Prostate gland (tissue), 2 donors: ENCODE measurements at regions not wholly inside any gene's neighbourhood (a gene's known extent, or its start where the extent isn't known, plus 50 kb on each side); places are given as distances from the start of the nearest gene placed in this dataset.
"Not testable (repeated sequence)": the region's sequence is repeated elsewhere in the genome, so short reads cannot be mapped to it uniquely, and the experiment has no call there.

Experiments
- DNase-seq: peaks from one replicate; pipeline ENCODE4 v3.0.0-alpha.2; 2019; ENCODE audit warnings: low spot score
- H3K27ac ChIP-seq, 2 donors: fragments of 200-600 bp; sonication (generic); 2 replicates each; pipeline ENCODE4 v1.5.1; 2017 to 2019
- H3K27me3 ChIP-seq: fragments of 200-600 bp; sonication (generic); replicated peaks from 2 replicates; pipeline ENCODE4 v1.5.1; 2019; ENCODE audit not compliant: insufficient read depth
- H3K36me3 ChIP-seq, 2 donors: fragments of 200-600 bp; sonication (generic); 1 replicate in 1 of 2; 2 replicates in 1 of 2; pipeline versions ENCODE4 v1.5.1 to v1.8.1; 2017 to 2019
- H3K4me1 ChIP-seq: fragments of 200-600 bp; sonication (generic); replicated peaks from 2 replicates; pipeline ENCODE4 v1.5.1; 2019
- H3K4me3 ChIP-seq, 2 donors: fragments of 200-600 bp; sonication (generic); 2 replicates each; pipeline ENCODE4 v1.5.1; 2017 to 2019
- H3K9me3 ChIP-seq: fragments of 200-600 bp; sonication (generic); 2 replicates; pipeline ENCODE4 v1.5.1; 2017
- POLR2A ChIP-seq: fragments of 450-650 bp; IDR thresholded peaks from one replicate; pipeline ENCODE4 v1.6.1; 2016; ENCODE audit warnings: antibody characterized with exemption, mild to moderate bottlenecking
- POLR2AphosphoS5 ChIP-seq: sonication (generic); formaldehyde crosslinking; IDR thresholded peaks from one replicate; pipeline ENCODE4 v1.6.1; 2017; ENCODE audit warnings: antibody characterized with exemption
- WGBS: methylation state at CpG from one replicate; pipeline ENCODE4 v1.1.5; 2018; 5-methylcytosine and 5-hydroxymethylcytosine counted together
- intact Hi-C: fragments of 100-400 bp; cut with DNase I; formaldehyde crosslinking; loops from one replicate; pipeline ENCODE4 v1.14.2; 2022
- TF ChIP-seq, protein P1 (sequence below), 4 experiments: fragments of 200-600 bp in 2 of 4; fragments of 450-650 bp in 2 of 4; sonication (generic) in 2 of 4; IDR thresholded peaks; 1 replicate in 3 of 4; 2 replicates in 1 of 4; pipeline ENCODE4 v1.5.1; 2016 to 2019; ENCODE audit warnings: antibody characterized with exemption in 4 of 4, mild to moderate bottlenecking in 2 of 4, moderate library complexity in 2 of 4

DNA sequence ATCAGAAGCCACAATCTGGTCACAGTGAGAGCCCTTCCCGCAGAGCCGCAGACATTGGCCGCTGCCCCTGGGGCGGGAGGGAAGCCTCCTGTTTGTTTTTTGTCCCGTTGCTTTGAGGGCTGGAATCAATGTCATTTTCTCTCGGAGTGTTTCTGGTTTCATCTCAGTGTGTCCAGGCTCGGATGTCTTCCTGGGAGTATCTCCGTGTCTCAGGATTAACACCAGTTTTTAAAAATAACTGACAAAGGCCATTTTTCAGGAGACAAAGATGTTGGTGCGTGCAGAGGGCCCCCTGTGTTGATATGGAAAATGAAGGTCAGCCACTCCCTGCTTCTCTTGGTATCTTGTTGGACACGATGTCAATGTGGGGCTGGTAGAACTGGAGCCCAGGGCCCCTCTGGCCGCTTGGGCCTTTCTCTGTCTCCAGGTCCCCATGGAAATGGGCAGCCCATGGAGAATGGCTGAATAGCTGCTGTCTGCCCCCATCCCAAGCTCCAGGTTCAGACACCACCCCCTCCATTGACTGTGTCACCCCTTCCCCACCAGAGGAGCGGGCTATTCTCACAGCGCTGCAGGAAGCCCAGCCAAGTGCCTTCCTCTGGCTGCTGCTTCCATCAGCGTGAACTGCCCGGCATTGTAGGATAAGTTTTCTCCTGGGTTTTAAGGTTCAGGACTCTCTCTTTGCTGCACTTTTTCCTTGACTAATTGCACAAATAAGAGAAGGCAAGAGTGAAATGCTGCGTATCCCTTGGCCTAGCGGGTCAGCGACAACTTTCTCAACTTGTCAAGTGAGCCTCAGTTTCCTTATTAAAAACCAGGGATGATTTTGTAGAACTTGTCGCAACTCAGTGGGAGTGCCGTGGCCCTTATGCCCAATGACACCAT lies 72.2 kb upstream of the METTL9 start:
- H3K4me3 ChIP-seq = no peak overlapping the region
- intact Hi-C loops = no loop called here
- H3K36me3 ChIP-seq = no peaks in the 10 kb centered on the region
- H3K27ac ChIP-seq = no peak overlapping the region
- H3K27me3 ChIP-seq = no peaks in the 10 kb centered on the region
- H3K9me3 ChIP-seq = no peaks in the 10 kb centered on the region
- 77% methylated on average over 20 of the region's 20 CpGs for WGBS
- TF ChIP-seq POLR2A (no peak), POLR2AphosphoS5 (no peak)
- TF ChIP-seq, protein P1, sequence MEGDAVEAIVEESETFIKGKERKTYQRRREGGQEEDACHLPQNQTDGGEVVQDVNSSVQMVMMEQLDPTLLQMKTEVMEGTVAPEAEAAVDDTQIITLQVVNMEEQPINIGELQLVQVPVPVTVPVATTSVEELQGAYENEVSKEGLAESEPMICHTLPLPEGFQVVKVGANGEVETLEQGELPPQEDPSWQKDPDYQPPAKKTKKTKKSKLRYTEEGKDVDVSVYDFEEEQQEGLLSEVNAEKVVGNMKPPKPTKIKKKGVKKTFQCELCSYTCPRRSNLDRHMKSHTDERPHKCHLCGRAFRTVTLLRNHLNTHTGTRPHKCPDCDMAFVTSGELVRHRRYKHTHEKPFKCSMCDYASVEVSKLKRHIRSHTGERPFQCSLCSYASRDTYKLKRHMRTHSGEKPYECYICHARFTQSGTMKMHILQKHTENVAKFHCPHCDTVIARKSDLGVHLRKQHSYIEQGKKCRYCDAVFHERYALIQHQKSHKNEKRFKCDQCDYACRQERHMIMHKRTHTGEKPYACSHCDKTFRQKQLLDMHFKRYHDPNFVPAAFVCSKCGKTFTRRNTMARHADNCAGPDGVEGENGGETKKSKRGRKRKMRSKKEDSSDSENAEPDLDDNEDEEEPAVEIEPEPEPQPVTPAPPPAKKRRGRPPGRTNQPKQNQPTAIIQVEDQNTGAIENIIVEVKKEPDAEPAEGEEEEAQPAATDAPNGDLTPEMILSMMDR (IDR thresholded peaks at IDR 0.05) = no peak
- H3K4me1 ChIP-seq = no peaks in the 10 kb centered on the region
- no peak for DNase-seq

- intact Hi-C loops, H3K4me3 ChIP-seq, H3K27ac ChIP-seq, H3K27me3 ChIP-seq, DNase-seq, H3K36me3 ChIP-seq, H3K9me3 ChIP-seq, H3K4me1 ChIP-seq: not testable (repeated sequence)
- WGBS = 83% methylated on average over 13 of the region's 14 CpGs
Measured at GRCh38 chr16:21529060-21529658, 70.2 kb upstream of the METTL9 start.

GRCh38 chr16:21530729-21531383 lies 68.5 kb upstream of the METTL9 start:
- H3K27me3 ChIP-seq, intact Hi-C loops, H3K4me1 ChIP-seq, H3K4me3 ChIP-seq, H3K27ac ChIP-seq, DNase-seq, H3K36me3 ChIP-seq, H3K9me3 ChIP-seq: not testable (repeated sequence)
- WGBS = 76% methylated on average over 7 of the region's 8 CpGs

- WGBS = 95% methylated on average over 7 of the region's 7 CpGs
- DNase-seq, intact Hi-C loops: not testable (repeated sequence)
Measured at GRCh38 chr16:21532996-21533395, 66.4 kb upstream of the METTL9 start.

DNA sequence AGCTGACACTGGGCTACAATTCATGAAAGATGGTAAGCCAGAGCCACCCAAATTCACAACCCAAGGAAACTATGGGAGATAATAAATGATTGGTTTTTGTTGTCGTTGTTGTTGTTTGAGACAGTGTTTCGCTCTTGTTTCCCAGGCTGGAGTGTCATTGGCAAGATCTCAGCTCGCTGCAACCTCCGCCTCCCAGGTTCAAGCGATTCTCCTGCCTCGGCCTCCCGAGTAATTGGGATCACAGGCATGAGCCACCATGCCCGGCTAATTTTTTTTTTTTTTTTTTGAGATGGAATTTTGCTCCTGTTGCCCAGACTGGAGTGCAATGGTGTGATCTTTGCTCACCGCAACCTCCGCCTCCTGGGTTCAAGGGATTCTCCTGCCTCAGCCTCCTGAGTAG lies 65.9 kb upstream of the METTL9 start:
- DNase-seq, H3K4me1 ChIP-seq, H3K27me3 ChIP-seq, H3K27ac ChIP-seq, H3K9me3 ChIP-seq, H3K36me3 ChIP-seq, H3K4me3 ChIP-seq, intact Hi-C loops: not testable (repeated sequence)
- WGBS = 97% methylated on average over 10 of the region's 10 CpGs

More at GRCh38 chr16:21532996-21533395, 66.4 kb upstream of the METTL9 start:
- H3K36me3 ChIP-seq, H3K4me1 ChIP-seq, H3K9me3 ChIP-seq, H3K27ac ChIP-seq, H3K4me3 ChIP-seq, H3K27me3 ChIP-seq: not testable (repeated sequence)

- H3K9me3 ChIP-seq, H3K36me3 ChIP-seq, H3K4me3 ChIP-seq, H3K27me3 ChIP-seq, intact Hi-C loops, DNase-seq, H3K27ac ChIP-seq, H3K4me1 ChIP-seq: not testable (repeated sequence)
- WGBS = 89% methylated on average over 7 of the region's 7 CpGs
Measured at GRCh38 chr16:21534561-21534960, 64.8 kb upstream of the METTL9 start.

DNA sequence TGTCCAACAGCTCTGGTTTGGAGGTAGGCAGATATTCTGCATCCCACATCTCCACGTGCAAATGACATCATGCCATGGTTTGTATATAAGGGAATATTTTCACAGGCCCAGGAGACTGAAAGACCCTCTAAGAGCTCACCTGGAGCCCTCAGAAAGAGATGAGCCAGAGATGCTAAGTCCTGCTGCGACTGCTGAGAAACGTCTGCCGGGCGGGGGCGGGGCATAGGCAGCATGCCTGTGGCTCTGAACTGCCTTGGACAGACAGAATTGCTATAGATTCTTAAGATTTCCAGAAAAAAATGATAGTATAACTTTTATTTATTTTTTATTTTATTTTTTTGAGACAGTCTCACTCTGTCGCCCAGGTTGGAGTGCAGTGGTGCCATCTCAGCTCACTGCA lies 64.2 kb upstream of the METTL9 start:
- H3K4me1 ChIP-seq, H3K27ac ChIP-seq, DNase-seq, intact Hi-C loops, H3K4me3 ChIP-seq, H3K9me3 ChIP-seq, H3K36me3 ChIP-seq, H3K27me3 ChIP-seq: not testable (repeated sequence)
- WGBS = 71% methylated on average over 5 of the region's 7 CpGs

DNA sequence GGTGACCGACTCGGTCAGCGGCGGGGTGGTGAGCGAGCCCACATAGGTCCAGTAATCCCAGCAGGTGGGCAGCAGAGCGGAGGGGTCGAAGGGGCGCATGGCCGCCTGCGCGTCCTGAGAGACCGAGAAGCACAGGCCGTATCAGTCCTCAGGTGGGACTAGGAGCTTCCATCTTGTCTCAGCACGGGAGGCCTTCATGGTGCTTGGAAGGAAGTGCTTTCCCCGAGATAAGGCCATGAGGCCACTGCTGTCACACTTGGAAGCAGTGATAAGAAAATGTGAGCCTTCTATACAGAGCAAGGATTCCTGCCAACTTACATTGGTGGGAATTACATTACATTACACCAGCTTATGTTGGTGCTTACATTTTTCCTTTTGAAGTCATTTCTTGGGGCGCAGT lies 62.6 kb upstream of the METTL9 start:
- H3K27me3 ChIP-seq, intact Hi-C loops, DNase-seq, H3K27ac ChIP-seq, H3K4me1 ChIP-seq, H3K36me3 ChIP-seq, H3K4me3 ChIP-seq, H3K9me3 ChIP-seq: not testable (repeated sequence)
- 90% methylated on average over 8 of the region's 16 CpGs for WGBS

DNA sequence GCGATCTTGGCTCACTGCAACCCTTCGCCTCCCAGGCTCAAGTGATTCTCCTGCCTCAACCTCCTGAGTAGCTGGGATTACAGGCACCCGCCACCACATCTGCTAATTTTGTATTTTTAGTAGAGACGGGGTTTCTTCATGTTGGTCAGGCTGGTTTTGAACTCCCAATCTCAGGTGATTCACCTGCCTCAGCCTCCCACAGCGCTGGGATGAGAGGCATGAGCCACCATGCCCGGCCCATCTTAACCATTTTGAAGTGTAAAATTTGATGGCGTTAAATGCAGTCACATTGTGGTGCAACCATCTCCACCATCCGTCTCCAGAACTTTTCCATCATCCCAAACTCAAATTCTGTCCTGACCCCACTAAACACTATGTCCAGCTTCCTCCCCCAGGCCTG lies 61.8 kb upstream of the METTL9 start:
- H3K36me3 ChIP-seq, DNase-seq, H3K4me3 ChIP-seq, H3K27ac ChIP-seq, H3K4me1 ChIP-seq, intact Hi-C loops, H3K27me3 ChIP-seq, H3K9me3 ChIP-seq: not testable (repeated sequence)
- WGBS = 93% methylated on average over 8 of the region's 8 CpGs

GRCh38 chr16:21539107-21539618 lies 60.2 kb upstream of the METTL9 start:
- H3K27me3 ChIP-seq, H3K4me3 ChIP-seq, DNase-seq, H3K9me3 ChIP-seq, intact Hi-C loops, H3K4me1 ChIP-seq, H3K27ac ChIP-seq, H3K36me3 ChIP-seq: not testable (repeated sequence)
- WGBS = 79% methylated on average over 9 of the region's 9 CpGs

DNA sequence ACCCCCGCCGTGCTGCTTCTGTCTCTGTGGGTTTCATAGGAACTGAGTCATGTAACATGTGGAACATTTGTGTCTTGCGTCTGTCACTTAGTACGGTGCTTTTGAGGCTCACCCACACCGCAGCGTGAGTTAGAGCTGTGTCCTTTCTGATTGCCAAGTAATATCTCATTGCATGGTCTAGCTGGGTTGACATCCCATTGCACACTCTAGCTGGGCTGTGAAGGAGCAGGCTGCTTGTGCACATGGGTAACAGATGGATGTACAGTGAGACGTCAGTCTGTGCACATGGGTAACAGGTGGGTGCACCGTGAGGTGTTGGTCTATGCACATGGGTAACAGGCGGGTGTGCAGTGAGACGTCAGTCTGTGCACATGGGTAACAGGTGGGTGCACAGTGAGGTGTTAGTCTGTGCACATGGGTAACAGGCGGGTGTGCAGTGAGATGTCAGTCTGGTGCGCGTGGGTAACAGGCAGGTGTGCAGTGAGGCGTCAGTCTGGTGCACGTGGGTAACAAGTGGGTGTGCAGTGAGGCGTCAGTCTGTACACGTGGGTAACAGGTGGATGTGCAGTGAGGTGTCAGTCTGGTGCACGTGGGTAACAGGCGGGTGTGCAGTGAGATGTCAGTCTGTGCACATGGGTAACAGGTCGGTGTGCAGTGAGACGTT lies 58.5 kb upstream of the METTL9 start:
- DNase-seq, intact Hi-C loops, H3K27me3 ChIP-seq, H3K36me3 ChIP-seq, H3K4me1 ChIP-seq, H3K27ac ChIP-seq, H3K4me3 ChIP-seq, H3K9me3 ChIP-seq: not testable (repeated sequence)
- WGBS = 75% methylated on average over 21 of the region's 21 CpGs
